ENCODE measurements at regions not wholly inside any gene's neighbourhood (a gene's known extent, or its start where the extent isn't known, plus 50 kb on each side); places are given as distances from the start of the nearest gene placed in this dataset.

DNA sequence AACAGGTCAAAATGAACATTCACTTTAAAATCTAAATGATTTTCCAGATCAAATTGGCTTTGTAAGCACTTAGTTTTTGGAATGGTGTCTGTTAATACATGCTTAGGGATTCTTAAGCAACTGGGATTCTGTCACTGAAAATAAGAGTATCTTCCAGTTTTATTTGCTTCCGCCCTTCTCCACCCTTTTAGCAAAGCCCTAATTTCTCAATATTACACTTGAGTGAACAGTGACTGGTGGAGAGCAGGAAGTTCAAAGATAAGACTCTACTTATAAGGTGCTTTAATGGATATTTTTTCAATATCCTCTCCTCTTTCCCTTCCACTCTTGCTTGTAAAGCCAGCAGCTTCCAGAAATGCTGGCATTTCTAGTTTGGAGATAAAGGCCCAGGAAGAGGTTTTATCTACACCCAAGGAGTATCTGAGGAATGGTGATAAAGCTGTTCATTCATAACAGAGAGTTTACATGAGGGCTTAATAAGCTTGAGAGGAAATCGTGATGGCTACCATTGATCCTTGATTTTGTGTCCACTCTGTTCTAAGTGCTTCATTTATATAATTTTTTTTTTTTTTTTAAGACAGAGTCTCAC, 265.9 kb upstream of the PRICKLE1 start:
- no peak for DNase-seq (ENCODE audit: low read depth, low spot score)
- H3K9me1 ChIP-seq (ENCODE audit: control insufficient read depth, extremely low read depth, insufficient read depth, low read length) = no peaks in the 10 kb centered on the region
- no peak for TF ChIP-seq EZH2 (IDR thresholded peaks at IDR 0.05; ENCODE audit: low read length)
- TF ChIP-seq, protein P1, sequence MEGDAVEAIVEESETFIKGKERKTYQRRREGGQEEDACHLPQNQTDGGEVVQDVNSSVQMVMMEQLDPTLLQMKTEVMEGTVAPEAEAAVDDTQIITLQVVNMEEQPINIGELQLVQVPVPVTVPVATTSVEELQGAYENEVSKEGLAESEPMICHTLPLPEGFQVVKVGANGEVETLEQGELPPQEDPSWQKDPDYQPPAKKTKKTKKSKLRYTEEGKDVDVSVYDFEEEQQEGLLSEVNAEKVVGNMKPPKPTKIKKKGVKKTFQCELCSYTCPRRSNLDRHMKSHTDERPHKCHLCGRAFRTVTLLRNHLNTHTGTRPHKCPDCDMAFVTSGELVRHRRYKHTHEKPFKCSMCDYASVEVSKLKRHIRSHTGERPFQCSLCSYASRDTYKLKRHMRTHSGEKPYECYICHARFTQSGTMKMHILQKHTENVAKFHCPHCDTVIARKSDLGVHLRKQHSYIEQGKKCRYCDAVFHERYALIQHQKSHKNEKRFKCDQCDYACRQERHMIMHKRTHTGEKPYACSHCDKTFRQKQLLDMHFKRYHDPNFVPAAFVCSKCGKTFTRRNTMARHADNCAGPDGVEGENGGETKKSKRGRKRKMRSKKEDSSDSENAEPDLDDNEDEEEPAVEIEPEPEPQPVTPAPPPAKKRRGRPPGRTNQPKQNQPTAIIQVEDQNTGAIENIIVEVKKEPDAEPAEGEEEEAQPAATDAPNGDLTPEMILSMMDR (optimal IDR thresholded peaks at IDR 0.05 in 1 of 3, IDR thresholded peaks at IDR 0.05 in 1 of 3, conservative IDR thresholded peaks at IDR 0.05 in 1 of 3; ENCODE audit: extremely low read depth in 1 of 3, insufficient read depth in 2 of 3, low read length in 3 of 3) = no peak
- no peak overlapping the region for H2AFZ ChIP-seq (ENCODE audit: control insufficient read depth, low read length)
- H3K9me3 ChIP-seq (ENCODE audit: control insufficient read depth, low read depth, low read length) = no peaks in the 10 kb centered on the region
- no peaks in the 10 kb centered on the region for H3K4me1 ChIP-seq (ENCODE audit: control insufficient read depth, extremely low read depth, insufficient read depth, low read length)
- H3K79me2 ChIP-seq (ENCODE audit: control insufficient read depth, insufficient read depth, low read length) = no peaks in the 10 kb centered on the region
- no peaks in the 10 kb centered on the region for H3K27me3 ChIP-seq (ENCODE audit: control insufficient read depth, extremely low read depth, insufficient read depth, low read length)
- no peak for FAIRE-seq
- H3K4me2 ChIP-seq (ENCODE audit: control insufficient read depth, extremely low read depth, insufficient read depth, low read depth, low read length) = no peak overlapping the region
- no peaks in the 10 kb centered on the region for H3K36me3 ChIP-seq (ENCODE audit: control insufficient read depth in 2 of 2, extremely low read depth in 1 of 2, insufficient read depth in 2 of 2, low read length in 2 of 2)
- H4K20me1 ChIP-seq (ENCODE audit: control insufficient read depth, extremely low read depth, insufficient read depth, low read length) = no peaks in the 10 kb centered on the region
- no peak overlapping the region for H3K4me3 ChIP-seq (ENCODE audit: control insufficient read depth in 2 of 3, extremely low read depth in 1 of 3, insufficient read depth in 2 of 3, low read depth in 1 of 3, low read length in 3 of 3)
- no peak overlapping the region for H3K9ac ChIP-seq (ENCODE audit: control insufficient read depth, extremely low read depth, insufficient read depth, low read length)
- dilution Hi-C loops (cut with MboI; ENCODE audit: extremely low pct_ligation_motif_present, low sequenced_read_pairs) = no loop called here
- no peak overlapping the region for H3K27ac ChIP-seq (ENCODE audit: control insufficient read depth, insufficient read depth, low read length)

DNA sequence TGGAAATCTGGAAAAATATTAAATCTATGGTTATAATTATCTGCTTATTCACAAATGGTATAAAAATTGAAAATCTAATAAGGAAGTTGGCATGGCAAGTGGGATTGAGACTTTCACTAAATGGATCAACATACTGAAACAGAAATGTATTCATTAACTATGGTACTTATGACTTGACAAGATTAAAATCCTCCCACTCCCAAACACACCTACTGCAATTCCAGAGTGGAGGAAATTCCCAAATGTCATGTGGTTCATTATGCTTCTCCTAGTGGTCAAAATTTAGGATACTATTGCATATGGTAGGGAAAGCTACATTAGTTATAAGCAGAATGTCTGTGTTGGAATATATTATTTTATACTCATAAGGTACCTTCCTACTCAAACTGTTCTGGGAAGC, 265.3 kb upstream of the PRICKLE1 start:
- H3K36me3 ChIP-seq (ENCODE audit: control insufficient read depth in 2 of 2, extremely low read depth in 1 of 2, insufficient read depth in 2 of 2, low read length in 2 of 2) = no peaks in the 10 kb centered on the region
- dilution Hi-C loops (cut with MboI; ENCODE audit: extremely low pct_ligation_motif_present, low sequenced_read_pairs) = no loop called here
- no peaks in the 10 kb centered on the region for H3K79me2 ChIP-seq (ENCODE audit: control insufficient read depth, insufficient read depth, low read length)
- no peak for FAIRE-seq
- no peak overlapping the region for H3K9ac ChIP-seq (ENCODE audit: control insufficient read depth, extremely low read depth, insufficient read depth, low read length)
- no peak overlapping the region for H3K4me2 ChIP-seq (ENCODE audit: control insufficient read depth, extremely low read depth, insufficient read depth, low read depth, low read length)
- no peak overlapping the region for H3K4me3 ChIP-seq (ENCODE audit: control insufficient read depth in 2 of 3, extremely low read depth in 1 of 3, insufficient read depth in 2 of 3, low read depth in 1 of 3, low read length in 3 of 3)
- H3K27me3 ChIP-seq (ENCODE audit: control insufficient read depth, extremely low read depth, insufficient read depth, low read length) = no peaks in the 10 kb centered on the region
- no peak for DNase-seq (ENCODE audit: low read depth, low spot score)
- TF ChIP-seq, protein P1 (optimal IDR thresholded peaks at IDR 0.05 in 1 of 3, IDR thresholded peaks at IDR 0.05 in 1 of 3, conservative IDR thresholded peaks at IDR 0.05 in 1 of 3; ENCODE audit: extremely low read depth in 1 of 3, insufficient read depth in 2 of 3, low read length in 3 of 3) = no peak
- no peak for TF ChIP-seq EZH2 (IDR thresholded peaks at IDR 0.05; ENCODE audit: low read length)
- no peaks in the 10 kb centered on the region for H3K9me3 ChIP-seq (ENCODE audit: control insufficient read depth, low read depth, low read length)
- H4K20me1 ChIP-seq (ENCODE audit: control insufficient read depth, extremely low read depth, insufficient read depth, low read length) = no peaks in the 10 kb centered on the region
- H2AFZ ChIP-seq (ENCODE audit: control insufficient read depth, low read length) = no peak overlapping the region
- no peak overlapping the region for H3K27ac ChIP-seq (ENCODE audit: control insufficient read depth, insufficient read depth, low read length)
- no peaks in the 10 kb centered on the region for H3K9me1 ChIP-seq (ENCODE audit: control insufficient read depth, extremely low read depth, insufficient read depth, low read length)
- no peaks in the 10 kb centered on the region for H3K4me1 ChIP-seq (ENCODE audit: control insufficient read depth, extremely low read depth, insufficient read depth, low read length)

All from keratinocyte (primary cell).